ENCODE measurements at regions not wholly inside any gene's neighbourhood (a gene's known extent, or its start where the extent isn't known, plus 50 kb on each side); places are given as distances from the start of the nearest gene placed in this dataset.

- DNase-seq = no peak
These were observed 245.4 kb upstream of the TFPI start for GRCh38 chr2:187799601-187800000.

- no peak for DNase-seq
These were observed 249.6 kb upstream of the TFPI start for GRCh38 chr2:187803816-187804215.

- DNase-seq = no peak
These were observed 260.9 kb upstream of the TFPI start for GRCh38 chr2:187815113-187815512.

GRCh38 chr2:187819624-187820023 lies 265.4 kb upstream of the TFPI start:
- DNase-seq = no peak

- DNase-seq = no peak
These were observed 270.9 kb upstream of the TFPI start for GRCh38 chr2:187825108-187825507.

GRCh38 chr2:187826023-187826422 lies 271.8 kb upstream of the TFPI start:
- DNase-seq = no peak

DNA sequence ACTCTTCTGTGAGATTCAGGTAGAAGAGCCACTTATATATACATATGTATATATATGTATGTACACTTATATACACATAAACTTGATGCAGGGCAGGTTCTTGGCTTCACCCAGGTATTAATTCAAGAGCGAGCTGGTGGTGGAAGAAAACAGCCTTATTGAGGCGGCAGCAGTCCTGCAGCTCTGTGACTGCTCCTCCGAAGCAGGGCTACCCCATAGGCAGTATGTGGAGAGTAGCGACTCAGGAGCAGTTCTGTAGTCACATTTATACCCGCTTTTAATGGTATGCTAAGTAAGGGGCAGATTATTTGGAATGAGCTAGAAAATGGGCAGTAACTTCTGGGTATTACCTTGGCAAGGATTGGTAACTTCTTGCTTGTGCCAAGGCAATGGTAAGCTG lies 280.6 kb upstream of the TFPI start:
- DNase-seq = no peak

DNA sequence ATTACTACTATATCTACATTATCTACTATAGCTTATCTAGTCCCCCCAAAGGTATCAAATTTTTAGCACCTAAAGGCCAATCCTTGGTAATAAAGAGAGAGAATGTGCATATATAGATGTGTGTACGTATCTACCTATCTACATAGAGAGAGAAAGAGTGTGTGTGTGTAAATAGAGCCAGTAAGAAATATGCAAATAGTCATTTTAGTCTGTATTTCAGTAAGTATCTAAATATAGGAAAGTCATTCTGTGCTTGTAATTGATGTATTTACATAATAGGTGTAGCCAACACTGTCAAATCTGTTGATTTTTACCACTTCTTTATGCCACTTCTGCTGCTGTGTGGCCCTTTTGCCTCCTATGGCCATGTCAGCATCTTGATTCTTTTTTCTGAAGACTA lies 284.5 kb upstream of the TFPI start:
- no peak for DNase-seq

DNA sequence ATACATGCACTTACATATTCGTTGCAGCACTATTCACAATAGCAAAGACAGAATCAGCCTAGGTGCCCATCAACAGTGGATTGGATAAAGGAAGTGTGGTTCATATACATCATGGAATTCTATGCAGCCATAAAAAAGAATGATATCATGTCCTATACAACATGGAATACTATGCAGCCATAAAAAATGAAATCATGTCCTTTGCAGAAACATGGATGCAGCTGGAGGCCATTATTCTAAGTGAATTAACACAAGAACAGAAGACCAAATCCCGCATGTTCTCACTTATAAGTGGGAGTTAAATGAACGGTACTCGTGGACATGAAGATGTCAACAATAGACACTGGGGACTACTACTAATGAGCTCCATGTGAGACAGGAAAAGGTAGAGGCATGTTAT lies 288.1 kb upstream of the TFPI start:
- DNase-seq = no peak

- peak in 1 of 2 donors; percentile 56 for DNase-seq
These were observed 289.0 kb upstream of the TFPI start for GRCh38 chr2:187842978-187843847.

DNA sequence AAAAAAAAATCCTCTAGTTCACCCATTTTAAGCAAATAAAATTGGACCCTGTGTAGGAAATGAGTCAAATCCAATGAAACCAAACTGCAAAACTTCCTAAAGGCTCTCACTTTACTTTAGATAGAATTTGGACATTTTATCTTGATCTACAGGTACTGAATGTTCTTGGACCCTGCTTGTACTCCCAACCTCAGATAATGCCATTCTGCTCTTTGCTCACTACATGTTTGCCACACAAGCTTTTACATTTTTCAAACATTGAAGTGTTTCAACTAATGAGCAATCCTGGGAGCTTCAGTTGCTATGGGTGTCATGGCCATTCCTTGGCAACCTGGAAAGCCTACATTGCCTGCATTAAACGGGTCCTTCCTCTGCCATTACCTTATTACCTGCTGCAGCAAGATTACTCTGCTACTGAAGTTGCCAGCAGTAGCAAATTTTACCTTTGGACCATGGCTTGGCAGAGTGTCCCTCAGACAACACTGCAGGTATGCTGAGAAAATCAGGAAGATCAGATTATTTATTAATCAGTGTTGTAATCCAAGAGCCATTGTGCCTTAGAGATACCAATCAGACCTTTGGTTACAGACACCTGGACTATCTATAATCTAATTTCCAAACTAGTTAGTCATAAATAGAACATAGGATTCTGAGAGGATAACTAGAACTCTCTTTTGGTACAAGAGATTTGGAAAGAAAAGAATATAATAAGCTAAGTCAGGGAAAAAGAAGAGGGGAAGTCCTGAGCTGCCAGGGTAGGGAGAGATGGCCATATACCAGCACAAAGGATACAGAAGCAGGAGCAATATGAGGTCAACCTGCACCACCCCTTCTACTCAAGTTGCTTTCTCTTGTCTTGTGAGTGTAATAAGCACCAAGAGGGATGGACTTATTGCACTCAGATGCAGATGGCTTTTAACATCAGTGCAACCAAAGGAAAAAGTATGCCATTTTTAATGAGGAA lies 293.3 kb upstream of the TFPI start:
- no peak for DNase-seq

GRCh38 chr2:187851955-187852561 lies 297.8 kb upstream of the TFPI start:
- DNase-seq = no peak

DNA sequence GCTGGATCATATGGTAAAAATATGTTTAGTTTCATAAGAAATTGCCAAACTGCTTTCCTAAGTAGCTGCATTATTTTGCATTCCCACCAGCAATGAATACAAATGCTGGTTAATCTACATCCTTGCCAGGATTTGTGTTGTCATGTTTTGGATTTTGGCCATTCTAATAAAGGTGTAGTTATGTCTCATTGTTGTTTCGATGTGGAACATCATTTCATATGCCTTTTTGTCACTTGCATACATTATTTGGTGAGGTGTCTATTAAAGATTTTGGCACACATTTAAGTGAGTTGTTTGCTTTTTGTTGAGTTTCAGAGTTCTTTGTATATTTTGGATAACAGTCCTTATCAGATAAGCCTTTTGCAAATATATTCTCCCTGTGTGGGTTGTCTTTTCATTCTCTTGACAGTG lies 299.2 kb upstream of the TFPI start:
- DNase-seq = no peak

GRCh38 chr2:187854801-187855200 lies 300.6 kb upstream of the TFPI start:
- DNase-seq = no peak

GRCh38 chr2:187855689-187856088 lies 301.5 kb upstream of the TFPI start:
- no peak for DNase-seq

DNA sequence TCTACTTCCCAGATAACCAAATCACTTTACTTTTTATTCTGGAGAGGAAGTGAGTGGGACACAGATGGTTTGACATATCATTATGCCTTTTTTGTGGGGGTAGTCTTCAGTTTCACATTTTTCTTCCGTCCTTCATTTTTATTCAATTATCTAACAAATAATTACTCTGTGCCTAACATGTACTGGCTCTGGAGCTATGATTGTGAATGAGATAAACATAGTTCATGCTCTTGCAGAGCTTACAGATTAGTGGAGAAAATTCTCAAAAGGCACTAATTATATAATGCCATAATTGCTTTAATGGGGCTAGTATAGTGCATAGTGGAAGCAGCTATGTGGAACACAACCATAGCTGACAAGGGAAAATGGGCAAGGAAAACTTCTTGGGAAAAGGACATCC lies 303.6 kb upstream of the TFPI start:
- no peak for DNase-seq

DNA sequence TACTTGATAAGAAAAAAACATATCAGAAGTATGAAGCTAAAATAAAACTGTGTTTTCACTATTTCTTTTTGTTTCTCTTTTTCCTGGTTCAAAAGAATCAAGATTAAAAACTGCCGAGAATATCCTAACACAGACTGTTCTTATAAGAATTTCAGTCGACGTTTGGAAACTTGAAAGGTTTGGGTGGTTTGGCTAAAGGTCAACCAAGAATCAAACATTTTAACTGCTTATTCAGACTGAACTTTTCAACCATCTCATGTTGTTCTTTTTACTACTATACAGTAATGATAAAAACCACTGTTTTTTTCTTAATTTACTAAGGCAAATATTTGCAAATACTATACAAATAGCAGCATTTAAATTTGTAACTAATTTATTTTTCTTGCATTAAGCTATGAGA lies 308.5 kb upstream of the TFPI start:
- DNase-seq = no peak

DNA sequence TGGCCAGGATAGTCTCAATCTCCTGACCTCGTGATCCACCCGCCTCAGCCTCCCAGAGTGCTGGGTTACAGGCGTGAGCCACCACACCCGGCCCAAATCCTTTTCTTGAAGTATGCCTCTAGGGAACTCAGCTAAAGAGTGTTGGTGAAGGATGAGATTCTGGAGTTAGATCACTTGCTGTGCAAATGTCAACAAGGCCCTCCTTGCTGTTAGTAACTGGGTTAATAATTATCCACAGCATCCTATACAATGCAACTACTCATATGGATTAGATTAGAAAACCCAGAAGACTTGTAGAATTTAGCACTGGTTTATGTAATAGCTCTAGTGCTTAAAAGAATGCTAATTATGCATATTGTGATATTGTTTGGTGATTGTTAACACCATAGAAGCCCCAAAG lies 310.8 kb upstream of the TFPI start:
- DNase-seq = no peak

- DNase-seq = no peak
These were observed 312.9 kb upstream of the TFPI start for GRCh38 chr2:187867165-187867564.

GRCh38 chr2:187869195-187869594 lies 315.0 kb upstream of the TFPI start:
- no peak for DNase-seq

GRCh38 chr2:187871506-187871905 lies 317.3 kb upstream of the TFPI start:
- no peak for DNase-seq

DNA sequence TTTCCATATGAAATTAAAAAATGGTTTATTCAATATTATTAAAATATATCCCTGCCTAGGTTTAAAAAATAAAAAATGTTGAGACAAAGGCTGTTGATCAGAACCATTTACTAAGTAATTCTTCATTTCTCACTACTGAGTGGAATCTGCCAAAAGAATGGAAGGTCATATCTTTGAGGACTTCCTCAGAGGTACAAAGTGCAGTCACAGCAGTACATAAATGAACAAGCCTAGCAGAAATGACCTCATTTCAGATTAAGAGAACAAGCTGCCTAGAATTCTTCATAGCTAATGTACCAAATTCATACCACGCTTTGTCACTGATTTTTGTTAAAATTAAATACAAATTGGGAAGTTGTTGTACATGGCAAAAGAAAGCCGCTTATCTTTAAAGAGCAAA lies 318.9 kb upstream of the TFPI start:
- no peak for DNase-seq

GRCh38 chr2:187874786-187875185 lies 320.6 kb upstream of the TFPI start:
- DNase-seq = no peak
